ENCODE measurements at regions not wholly inside any gene's neighbourhood (a gene's known extent, or its start where the extent isn't known, plus 50 kb on each side); places are given as distances from the start of the nearest gene placed in this dataset.

DNA sequence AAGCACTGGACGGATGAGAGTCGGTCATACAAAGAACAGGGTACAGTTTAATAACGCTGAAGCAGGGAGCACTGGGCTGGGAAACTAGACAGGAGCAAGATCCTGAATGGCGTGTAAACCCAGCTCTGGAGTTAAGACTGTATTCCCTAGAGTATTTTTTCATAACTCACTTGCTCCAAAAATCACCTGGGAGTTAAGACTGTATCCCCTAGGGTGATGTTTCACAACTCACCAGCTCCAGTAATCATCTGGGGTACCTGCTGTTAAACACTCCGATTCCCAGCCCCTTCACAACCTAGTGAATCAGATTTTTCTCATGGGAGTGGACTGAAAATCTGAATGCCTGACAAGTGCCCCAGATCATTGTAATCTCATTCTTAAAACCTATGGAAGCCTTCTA, 123.2 kb downstream of the MAB21L3 start:
- ATAC-seq (no peak), FAIRE-seq (no peak), DNase-seq (ENCODE audit: low read depth in 1 of 2, low spot score in 1 of 2) (no peak)
- H3K4me2 ChIP-seq: no peak overlapping the region
- H3K9me3 ChIP-seq: no peaks in the 10 kb centered on the region
- no peak overlapping the region for H3K4me3 ChIP-seq
- no peaks in the 10 kb centered on the region for H3K4me1 ChIP-seq
- no peak overlapping the region for H3K27ac ChIP-seq
- WGBS (ENCODE audit: missing lambda C conversion rate): 54% methylated on average over 5 of the region's 5 CpGs
- ChIA-PET POLR2A (no interaction called here), CTCF (interaction anchor here (1.4 kb wide), 1 partner anchor 250 kb away, joined by 4 read pairs; no protein-coding TSS in a partner anchor)
- TF ChIP-seq CBX2 (IDR thresholded peaks at IDR 0.05; ENCODE audit: borderline replicate concordance, low read depth): no peak
- no peak for TF ChIP-seq PHF8 (IDR thresholded peaks at IDR 0.05; ENCODE audit: borderline replicate concordance, low read depth)
- no peak for TF ChIP-seq BHLHE40 (IDR thresholded peaks at IDR 0.05; ENCODE audit: low read depth, low read length)
- no peak for TF ChIP-seq KDM5A (IDR thresholded peaks at IDR 0.05)
- no peak for TF ChIP-seq CEBPB (IDR thresholded peaks at IDR 0.05)
- TF ChIP-seq, protein P1, sequence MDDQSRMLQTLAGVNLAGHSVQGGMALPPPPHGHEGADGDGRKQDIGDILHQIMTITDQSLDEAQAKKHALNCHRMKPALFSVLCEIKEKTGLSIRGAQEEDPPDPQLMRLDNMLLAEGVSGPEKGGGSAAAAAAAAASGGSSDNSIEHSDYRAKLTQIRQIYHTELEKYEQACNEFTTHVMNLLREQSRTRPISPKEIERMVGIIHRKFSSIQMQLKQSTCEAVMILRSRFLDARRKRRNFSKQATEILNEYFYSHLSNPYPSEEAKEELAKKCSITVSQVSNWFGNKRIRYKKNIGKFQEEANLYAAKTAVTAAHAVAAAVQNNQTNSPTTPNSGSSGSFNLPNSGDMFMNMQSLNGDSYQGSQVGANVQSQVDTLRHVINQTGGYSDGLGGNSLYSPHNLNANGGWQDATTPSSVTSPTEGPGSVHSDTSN (IDR thresholded peaks at IDR 0.05): no peak
- no peak for TF ChIP-seq HDAC2 (IDR thresholded peaks at IDR 0.05)
- no peak for TF ChIP-seq RFX5 (IDR thresholded peaks at IDR 0.05)
- no peak for TF ChIP-seq EHMT2 (IDR thresholded peaks at IDR 0.05; ENCODE audit: low read depth)
- TF ChIP-seq MYC (IDR thresholded peaks at IDR 0.05; ENCODE audit: borderline replicate concordance, low read length): no peak
- TF ChIP-seq POLR2AphosphoS2 (conservative IDR thresholded peaks at IDR 0.05; ENCODE audit: low read length): no peak
- TF ChIP-seq ZNF302 (CRISPR knock-in tag; IDR thresholded peaks at IDR 0.05): no peak
- no peak for TF ChIP-seq ESRRA (IDR thresholded peaks at IDR 0.05; ENCODE audit: borderline replicate concordance, low read length)
- TF ChIP-seq, protein P2, sequence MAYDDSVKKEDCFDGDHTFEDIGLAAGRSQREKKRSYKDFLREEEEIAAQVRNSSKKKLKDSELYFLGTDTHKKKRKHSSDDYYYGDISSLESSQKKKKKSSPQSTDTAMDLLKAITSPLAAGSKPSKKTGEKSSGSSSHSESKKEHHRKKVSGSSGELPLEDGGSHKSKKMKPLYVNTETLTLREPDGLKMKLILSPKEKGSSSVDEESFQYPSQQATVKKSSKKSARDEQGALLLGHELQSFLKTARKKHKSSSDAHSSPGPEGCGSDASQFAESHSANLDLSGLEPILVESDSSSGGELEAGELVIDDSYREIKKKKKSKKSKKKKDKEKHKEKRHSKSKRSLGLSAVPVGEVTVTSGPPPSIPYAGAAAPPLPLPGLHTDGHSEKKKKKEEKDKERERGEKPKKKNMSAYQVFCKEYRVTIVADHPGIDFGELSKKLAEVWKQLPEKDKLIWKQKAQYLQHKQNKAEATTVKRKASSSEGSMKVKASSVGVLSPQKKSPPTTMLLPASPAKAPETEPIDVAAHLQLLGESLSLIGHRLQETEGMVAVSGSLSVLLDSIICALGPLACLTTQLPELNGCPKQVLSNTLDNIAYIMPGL (CRISPR knock-in tag; IDR thresholded peaks at IDR 0.05; ENCODE audit: borderline replicate concordance): no peak
- TF ChIP-seq, protein P3, sequence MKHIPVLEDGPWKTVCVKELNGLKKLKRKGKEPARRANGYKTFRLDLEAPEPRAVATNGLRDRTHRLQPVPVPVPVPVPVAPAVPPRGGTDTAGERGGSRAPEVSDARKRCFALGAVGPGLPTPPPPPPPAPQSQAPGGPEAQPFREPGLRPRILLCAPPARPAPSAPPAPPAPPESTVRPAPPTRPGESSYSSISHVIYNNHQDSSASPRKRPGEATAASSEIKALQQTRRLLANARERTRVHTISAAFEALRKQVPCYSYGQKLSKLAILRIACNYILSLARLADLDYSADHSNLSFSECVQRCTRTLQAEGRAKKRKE (CRISPR knock-in tag; IDR thresholded peaks at IDR 0.05; ENCODE audit: low read depth): no peak

DNA sequence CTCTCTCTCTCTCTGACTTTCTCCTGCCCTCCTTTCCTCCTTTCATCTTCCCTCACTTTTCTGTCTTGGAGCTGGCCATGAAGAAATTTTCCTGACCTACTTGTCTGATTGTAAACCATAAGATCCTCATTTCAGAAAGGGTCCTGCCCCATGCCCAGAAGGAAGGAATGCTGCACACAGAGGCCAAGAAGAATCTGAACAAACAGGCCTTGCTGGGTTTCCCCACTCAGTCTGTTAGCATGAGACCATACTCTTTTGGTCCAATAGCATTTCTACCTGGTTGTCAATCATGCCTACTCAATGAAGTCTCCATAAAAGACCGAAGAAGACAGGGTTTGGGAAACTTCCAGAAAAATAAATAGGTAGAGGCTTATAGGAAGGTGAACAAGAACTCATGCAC, 128.7 kb downstream of the MAB21L3 start:
- 12% methylated on average over 1 of the region's 1 CpG for WGBS (ENCODE audit: missing lambda C conversion rate)

More for the DNA sequence above, 128.7 kb downstream of the MAB21L3 start:
- H3K27ac ChIP-seq: no peak overlapping the region
- no peak for FAIRE-seq
- no peaks in the 10 kb centered on the region for H3K4me1 ChIP-seq
- ATAC-seq: no peak
- DNase-seq (ENCODE audit: low read depth in 1 of 2, low spot score in 1 of 2): no peak
- no peak overlapping the region for H3K4me3 ChIP-seq
- TF ChIP-seq, protein P2 (CRISPR knock-in tag; IDR thresholded peaks at IDR 0.05; ENCODE audit: borderline replicate concordance): no peak
- TF ChIP-seq NR3C1 (IDR thresholded peaks at IDR 0.05) (no peak), EHF (CRISPR knock-in tag; IDR thresholded peaks at IDR 0.05) (no peak), CHD4 (IDR thresholded peaks at IDR 0.05; ENCODE audit: borderline replicate concordance) (no peak), ZNF302 (CRISPR knock-in tag; IDR thresholded peaks at IDR 0.05) (no peak), ZC3H11A (IDR thresholded peaks at IDR 0.05) (no peak), RNF2 (IDR thresholded peaks at IDR 0.05; ENCODE audit: borderline replicate concordance, low read depth) (no peak), ZSCAN20 (CRISPR knock-in tag; IDR thresholded peaks at IDR 0.05) (no peak), JUNB (IDR thresholded peaks at IDR 0.05) (no peak), HEYL (CRISPR knock-in tag; IDR thresholded peaks at IDR 0.05) (no peak), EHMT2 (IDR thresholded peaks at IDR 0.05; ENCODE audit: low read depth) (no peak), KDM5A (IDR thresholded peaks at IDR 0.05) (no peak), POLR2A (IDR thresholded peaks at IDR 0.05; ENCODE audit: low read length) (no peak)
- TF ChIP-seq, protein P4, sequence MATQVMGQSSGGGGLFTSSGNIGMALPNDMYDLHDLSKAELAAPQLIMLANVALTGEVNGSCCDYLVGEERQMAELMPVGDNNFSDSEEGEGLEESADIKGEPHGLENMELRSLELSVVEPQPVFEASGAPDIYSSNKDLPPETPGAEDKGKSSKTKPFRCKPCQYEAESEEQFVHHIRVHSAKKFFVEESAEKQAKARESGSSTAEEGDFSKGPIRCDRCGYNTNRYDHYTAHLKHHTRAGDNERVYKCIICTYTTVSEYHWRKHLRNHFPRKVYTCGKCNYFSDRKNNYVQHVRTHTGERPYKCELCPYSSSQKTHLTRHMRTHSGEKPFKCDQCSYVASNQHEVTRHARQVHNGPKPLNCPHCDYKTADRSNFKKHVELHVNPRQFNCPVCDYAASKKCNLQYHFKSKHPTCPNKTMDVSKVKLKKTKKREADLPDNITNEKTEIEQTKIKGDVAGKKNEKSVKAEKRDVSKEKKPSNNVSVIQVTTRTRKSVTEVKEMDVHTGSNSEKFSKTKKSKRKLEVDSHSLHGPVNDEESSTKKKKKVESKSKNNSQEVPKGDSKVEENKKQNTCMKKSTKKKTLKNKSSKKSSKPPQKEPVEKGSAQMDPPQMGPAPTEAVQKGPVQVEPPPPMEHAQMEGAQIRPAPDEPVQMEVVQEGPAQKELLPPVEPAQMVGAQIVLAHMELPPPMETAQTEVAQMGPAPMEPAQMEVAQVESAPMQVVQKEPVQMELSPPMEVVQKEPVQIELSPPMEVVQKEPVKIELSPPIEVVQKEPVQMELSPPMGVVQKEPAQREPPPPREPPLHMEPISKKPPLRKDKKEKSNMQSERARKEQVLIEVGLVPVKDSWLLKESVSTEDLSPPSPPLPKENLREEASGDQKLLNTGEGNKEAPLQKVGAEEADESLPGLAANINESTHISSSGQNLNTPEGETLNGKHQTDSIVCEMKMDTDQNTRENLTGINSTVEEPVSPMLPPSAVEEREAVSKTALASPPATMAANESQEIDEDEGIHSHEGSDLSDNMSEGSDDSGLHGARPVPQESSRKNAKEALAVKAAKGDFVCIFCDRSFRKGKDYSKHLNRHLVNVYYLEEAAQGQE (IDR thresholded peaks at IDR 0.05): no peak
- H3K4me2 ChIP-seq: no peak overlapping the region
- CTCF ChIA-PET: interaction anchor here (1.5 kb wide), 1 partner anchor 71 kb away, joined by 3 read pairs; no protein-coding TSS in a partner anchor
- H3K9me3 ChIP-seq: no peaks in the 10 kb centered on the region
- POLR2A ChIA-PET: no interaction called here
